EL (cell line): ENCODE measurements at regions not wholly inside any gene's neighbourhood (a gene's known extent, or its start where the extent isn't known, plus 50 kb on each side); places are given as distances from the start of the nearest gene placed in this dataset.
A peak's percentile ranks its signal among the peaks of the same experiment; 100 is the strongest.

Experiments used
- DNase-seq: peaks from one replicate; pipeline ENCODE4 v3.0.0-alpha.2; 2016

GRCh38 chr6:137352859-137353258 is 133.7 kb upstream of the IFNGR1 start:
- DNase-seq, result no peak

GRCh38 chr6:137351890-137352289 is 132.7 kb upstream of the IFNGR1 start:
- peak; percentile 40 for DNase-seq

GRCh38 chr6:137350857-137351256 is 131.7 kb upstream of the IFNGR1 start:
- no peak for DNase-seq

- no peak for DNase-seq
Observed at GRCh38 chr6:137349856-137350830, 131.0 kb upstream of the IFNGR1 start.

- no peak for DNase-seq
Observed at GRCh38 chr6:137348777-137349176, 129.6 kb upstream of the IFNGR1 start.

GRCh38 chr6:137343241-137343640 is 124.1 kb upstream of the IFNGR1 start:
- no peak for DNase-seq

GRCh38 chr6:137342607-137343190 is 123.5 kb upstream of the IFNGR1 start:
- no peak for DNase-seq

- DNase-seq, result peak; percentile 27
Observed at GRCh38 chr6:137341681-137342195, 122.6 kb upstream of the IFNGR1 start.

- DNase-seq, result no peak
Observed at GRCh38 chr6:137339929-137340559, 120.9 kb upstream of the IFNGR1 start.

- no peak for DNase-seq
Observed at GRCh38 chr6:137334884-137335283, 115.7 kb upstream of the IFNGR1 start.

- no peak for DNase-seq
Observed at GRCh38 chr6:137334094-137334493, 114.9 kb upstream of the IFNGR1 start.

- no peak for DNase-seq
Observed at GRCh38 chr6:137332637-137333280, 113.6 kb upstream of the IFNGR1 start.

GRCh38 chr6:137323860-137324259 is 104.7 kb upstream of the IFNGR1 start:
- DNase-seq, result no peak

- no peak for DNase-seq
Observed at GRCh38 chr6:137320271-137320670, 101.1 kb upstream of the IFNGR1 start.

GRCh38 chr6:137316626-137317025 is 97.4 kb upstream of the IFNGR1 start:
- no peak for DNase-seq

- no peak for DNase-seq
Observed at GRCh38 chr6:137315081-137315480, 95.9 kb upstream of the IFNGR1 start.

GRCh38 chr6:137313928-137314855 is 95.0 kb upstream of the IFNGR1 start:
- DNase-seq, result peak; percentile 62

- no peak for DNase-seq
Observed at GRCh38 chr6:137313211-137313610, 94.0 kb upstream of the IFNGR1 start.

- DNase-seq, result no peak
Observed at GRCh38 chr6:137311940-137312339, 92.8 kb upstream of the IFNGR1 start.

GRCh38 chr6:137309078-137309762 is 90.0 kb upstream of the IFNGR1 start:
- peak; percentile 73 for DNase-seq

GRCh38 chr6:137307163-137307854 is 88.1 kb upstream of the IFNGR1 start:
- DNase-seq, result no peak
